DMS53 treated with DMSO at 0.1 percent for 48 hours (cell line): ENCODE measurements at regions not wholly inside any gene's neighbourhood (a gene's known extent, or its start where the extent isn't known, plus 50 kb on each side); places are given as distances from the start of the nearest gene placed in this dataset.
"Not testable (repeated sequence)": the region's sequence is repeated elsewhere in the genome, so short reads cannot be mapped to it uniquely, and the experiment has no call there.

Source experiments
- DNase-seq: peaks from one replicate; lab custom pipeline; 2025; ENCODE audit not compliant: unreplicated experiment; lab: John Stamatoyannopoulos, UW

DNA sequence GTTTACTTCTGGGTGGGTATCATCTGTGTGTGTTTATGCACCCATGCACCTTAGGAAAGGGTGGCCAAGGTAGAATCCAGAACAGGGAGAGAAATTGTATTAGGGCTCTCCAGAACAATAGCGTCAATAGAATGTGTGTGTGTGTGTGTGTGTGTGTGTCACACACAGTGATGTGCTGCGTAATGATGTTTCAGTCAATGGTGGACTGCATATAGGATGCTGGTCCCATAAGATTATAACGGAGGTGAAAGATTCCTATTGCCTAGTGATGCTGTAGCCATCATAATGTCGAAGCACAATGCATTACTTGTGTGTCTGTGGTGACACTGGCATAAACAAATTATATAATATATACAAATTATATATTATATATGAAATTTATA lies 69.3 kb upstream of the PRR23C start:
- DNase-seq: no peak

DNA sequence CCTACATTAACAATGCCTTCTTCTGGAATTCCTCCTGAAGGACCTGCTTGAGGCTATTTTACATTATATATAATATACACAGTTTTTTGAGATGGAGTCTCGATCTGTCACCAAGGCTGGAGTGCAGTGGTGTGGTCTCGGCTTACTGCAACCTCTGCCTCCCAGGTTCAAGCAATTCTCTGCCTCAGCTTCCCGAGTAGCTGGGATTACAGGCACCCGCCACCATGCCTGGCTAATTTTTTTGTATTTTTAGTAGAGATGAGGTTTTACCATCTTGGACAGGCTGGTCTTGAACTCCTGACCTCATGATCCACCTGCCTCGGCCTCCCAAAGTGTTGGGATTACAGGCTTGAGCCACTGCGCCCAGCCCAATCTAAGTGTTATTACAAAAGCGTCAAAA lies 71.9 kb upstream of the PRR23C start:
- DNase-seq: not testable (repeated sequence)

DNA sequence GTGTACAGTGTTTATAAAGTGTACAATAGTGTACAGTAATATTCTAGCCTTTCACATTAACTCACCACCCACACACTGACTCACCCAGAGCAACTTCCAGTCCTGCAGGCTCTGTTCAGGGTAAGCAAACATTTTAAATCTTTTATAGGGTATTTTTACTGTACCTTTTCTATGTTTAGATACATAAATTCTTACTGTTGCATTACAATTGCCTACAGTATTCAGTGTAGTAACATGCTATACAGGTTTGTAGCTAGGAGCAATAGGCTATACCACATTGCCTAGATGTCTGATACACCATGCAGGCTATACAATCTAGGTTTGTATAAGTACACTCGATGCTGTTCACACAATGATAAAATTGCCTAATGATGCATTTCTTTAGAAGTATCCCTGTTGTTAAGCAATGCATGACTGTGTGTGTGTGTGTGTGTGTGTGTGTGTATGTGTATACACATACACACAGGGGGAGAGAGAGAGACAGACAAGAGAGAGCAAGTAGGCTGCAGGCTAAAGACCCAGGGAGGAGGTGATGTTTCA lies 72.5 kb upstream of the PRR23C start:
- DNase-seq: no peak

DNA sequence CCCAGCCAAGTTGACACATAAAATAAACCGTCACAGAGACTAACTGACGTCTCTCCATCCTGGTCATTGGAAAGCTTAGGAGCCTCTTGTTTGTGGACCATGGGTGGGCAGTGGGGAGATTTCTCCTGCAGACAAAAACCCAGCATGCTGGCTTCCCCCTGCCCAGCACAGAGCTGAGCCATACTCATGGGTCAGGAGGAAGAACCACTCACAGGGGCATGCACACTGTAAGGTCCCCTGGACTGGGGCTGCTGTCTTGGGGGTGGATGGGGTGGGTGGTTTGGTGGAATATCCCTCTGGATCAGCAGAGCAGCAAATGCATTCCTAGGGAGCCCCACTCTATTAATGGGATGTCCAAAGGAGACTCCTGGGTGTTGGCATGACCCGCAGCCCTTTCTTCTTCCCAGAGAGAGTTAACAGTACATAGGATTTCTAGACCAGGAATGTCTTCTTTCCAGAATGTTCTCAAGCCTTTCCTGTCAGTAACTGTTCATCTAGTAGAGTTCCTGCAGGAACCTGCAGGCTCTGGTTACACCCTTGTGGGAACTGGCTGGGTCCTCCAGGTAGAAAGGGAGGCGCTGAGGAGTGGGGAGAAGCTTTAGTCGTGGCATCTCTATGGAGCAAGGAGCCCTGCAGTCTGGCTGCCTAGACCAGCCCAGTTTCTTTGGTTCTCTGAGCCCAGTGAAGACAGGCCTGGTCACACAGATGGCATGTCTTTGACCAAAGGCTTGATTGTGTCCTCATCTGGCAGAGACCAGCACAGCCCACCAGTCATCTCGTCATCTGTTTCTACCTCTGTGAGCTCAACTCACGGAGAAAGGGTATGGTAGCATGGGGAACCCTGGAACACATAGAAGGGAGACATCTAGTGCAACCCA lies 73.4 kb upstream of the PRR23C start:
- DNase-seq: no peak

DNA sequence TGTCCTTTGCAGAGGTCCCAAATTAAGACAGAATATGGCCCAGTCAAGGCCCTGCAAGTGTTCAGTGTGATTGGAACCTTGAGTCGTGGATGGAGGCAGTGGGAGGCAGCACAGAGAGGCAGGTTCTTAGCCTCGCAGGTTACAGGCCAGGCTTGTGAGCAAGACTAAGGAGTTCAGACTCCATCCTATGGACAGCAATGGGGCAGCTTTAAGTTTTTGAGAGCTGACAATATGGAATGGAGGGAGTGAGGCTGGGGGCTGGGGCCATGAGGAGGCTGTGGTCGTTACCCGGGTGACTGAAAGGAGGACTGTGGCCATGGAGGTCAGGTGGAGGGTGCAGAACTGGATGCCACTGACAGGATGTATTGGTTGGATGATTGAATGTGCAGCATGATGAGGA lies 74.1 kb upstream of the PRR23C start:
- no peak for DNase-seq

DNA sequence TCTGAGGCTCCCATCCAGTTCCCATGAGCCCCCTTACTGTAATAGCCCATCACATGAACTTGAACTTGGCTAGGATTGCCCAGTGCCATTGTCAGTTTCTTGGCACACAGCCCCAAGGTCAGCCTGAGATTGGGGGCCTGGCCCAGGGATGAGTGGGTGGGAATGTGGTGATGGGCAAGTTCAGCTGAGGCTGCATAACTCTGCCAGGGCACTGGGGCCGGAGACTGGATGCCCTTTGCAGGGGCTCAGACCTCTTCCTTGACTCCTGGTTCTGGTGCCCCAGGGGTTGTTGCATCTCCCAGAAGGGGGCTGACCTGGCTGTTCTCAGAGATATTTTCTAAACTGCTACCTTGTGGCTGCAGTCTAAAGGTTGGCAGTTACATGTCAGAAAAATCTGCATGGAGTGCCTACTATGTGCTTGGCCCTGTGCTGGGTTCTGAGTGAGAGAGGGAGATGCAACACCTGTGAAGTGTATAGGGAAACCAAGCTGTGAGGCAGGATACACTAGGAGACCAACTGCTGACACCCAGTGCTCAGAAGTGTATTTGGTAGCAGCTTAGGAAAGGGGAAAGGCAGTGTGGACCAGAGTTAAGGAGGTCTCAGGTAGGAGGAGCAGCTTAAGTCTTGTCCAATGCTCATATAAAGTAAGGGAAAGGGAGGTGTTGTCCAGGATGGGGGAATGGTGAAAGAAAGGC lies 74.8 kb upstream of the PRR23C start:
- no peak for DNase-seq

DNA sequence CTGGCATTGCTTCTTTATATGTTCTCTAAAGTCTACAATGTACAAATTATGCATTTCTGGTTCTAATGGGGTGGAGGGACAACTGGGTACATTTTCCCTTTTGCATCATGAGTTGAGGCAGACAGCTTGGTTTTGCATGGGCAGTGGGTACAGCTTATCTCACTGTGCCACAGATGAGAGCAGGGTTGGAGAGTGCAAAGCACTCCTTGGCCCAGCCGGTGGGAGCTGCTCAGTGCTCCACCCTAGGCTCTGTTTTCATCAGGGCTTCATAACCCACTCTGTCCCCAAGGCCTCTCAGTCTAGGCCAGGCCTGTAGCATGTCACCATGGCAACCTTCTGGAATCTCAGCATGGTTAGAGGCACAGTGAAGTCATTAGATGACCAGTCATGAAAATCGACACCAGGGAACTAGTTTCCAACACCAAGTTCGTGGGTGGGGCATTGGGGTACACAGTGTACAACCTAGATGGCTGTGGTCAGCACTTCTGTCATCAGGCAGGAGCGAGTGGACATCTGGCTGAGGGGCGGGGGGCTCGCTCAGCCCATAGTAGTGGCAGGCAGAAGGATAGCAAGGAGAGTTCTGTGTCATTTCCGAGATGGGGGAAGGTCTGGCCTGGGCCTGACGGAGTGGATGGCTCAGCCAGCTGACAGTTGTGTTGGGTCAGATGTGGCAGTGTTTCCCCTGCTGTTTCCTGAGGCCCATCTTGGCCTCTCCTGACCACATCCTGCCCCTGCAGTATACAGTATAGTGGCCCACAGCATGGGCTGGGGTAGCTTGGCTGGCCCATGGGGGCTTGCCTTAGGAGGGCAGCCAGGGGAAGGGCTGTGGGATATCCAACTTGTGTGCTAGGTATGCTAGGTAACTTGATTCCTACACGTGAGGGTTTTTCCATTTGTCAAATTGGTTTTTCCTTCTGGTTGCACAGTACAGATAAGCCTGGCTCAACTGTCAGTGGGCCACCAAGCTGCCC lies 75.7 kb upstream of the PRR23C start:
- DNase-seq: no peak

DNA sequence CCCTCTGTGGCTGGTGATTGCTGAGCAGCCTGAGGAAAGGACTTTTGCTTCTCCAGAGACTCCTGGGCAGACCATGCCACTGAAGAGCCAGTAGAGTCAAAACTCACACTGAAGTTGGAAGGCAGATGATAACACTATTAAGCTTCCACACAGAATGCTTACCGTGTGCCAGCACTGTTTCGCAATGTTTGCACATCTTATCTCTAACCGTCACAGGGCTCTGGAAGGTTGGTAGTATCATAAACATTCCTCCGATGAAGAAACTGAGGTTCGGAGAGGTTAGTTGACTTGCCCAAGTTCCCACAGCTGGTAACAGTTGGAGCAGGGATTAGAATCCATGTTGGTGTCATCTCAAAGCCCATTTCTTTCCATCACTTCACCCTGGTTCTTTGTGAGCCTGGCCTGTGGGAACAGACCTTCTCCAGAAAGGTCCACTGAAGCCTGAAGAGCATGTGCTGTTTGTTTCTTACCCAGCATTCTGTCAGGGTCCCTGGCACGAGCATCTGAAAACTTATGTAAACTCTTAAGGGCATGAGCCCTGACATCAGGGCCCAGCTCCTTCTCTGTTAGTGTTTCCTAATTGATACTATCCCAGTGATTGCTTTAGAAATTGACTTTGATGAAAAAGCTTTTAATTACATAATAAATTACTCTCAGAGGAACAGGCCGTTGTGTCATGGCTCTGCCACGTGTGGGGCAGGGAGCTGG lies 77.0 kb upstream of the PRR23C start:
- no peak for DNase-seq

DNA sequence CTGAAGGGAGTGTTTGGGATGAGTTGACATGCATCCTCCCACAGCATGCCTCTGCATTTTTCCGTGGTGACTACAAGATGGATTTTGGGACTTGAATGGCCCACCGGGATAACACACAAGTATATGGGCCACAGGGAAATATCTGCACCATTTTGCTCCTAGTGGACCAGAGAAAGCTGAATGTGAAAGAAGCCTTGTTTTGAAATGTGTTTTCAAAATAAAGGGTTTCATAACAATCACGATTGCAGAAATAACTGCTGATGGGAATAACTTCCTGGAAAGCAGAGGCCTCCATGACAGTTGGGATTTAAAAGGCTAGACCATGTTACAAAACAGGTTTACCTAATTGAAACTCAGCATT lies 77.5 kb upstream of the PRR23C start:
- no peak for DNase-seq

DNA sequence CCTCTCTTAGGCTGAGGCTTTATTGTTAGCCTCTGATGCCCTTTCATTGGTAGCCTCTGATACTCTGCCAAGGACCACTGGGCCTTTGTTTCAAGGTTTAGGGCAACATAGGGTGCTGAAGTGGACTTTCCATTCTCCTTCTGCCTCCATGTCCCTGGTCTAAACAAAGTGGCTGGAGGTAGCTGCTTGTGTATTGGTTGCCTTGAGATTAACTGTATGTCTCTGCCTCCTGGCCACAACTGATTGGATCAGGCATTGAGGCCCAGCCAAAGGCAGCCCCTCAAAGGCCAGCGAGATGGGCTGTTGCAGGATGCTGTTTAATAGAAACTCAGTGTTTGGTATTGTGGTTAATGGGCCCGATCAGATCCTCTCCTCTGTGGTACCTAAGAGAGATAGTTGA lies 77.9 kb upstream of the PRR23C start:
- DNase-seq: no peak

DNA sequence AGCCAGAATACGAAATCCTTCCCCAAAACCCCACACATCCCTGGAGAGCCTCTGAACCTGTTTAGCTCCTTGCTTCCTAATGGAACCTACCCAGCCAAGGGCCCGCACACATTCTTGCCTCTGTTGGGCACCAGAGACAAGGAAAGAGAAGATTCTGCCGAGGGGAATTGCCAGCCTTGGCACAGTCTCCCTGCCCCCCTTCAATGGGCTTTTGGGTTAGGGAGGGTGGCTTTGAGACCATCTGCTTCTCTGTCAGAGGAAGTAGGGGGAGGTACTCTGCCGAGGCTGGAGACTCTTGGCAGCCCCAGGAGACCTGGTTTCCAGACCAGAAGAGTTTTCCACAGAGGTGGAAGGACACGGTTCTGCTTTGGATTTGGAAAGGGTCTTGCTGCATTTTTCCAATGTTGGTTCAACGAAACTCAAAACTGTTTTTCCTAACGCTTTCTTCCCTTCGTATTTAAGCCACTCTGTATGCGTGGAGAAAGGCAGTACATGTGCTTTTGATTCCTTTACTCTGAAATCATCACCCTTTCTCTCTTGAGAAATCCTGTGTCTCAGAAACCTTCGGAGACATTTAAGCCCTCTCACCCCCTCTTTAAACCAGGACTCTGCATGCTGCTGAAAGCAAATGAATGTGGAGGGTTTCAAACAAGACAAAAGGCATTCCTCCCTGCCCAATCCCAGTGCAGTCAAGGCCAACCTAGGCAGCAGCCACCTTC lies 78.8 kb upstream of the PRR23C start:
- DNase-seq: no peak

DNA sequence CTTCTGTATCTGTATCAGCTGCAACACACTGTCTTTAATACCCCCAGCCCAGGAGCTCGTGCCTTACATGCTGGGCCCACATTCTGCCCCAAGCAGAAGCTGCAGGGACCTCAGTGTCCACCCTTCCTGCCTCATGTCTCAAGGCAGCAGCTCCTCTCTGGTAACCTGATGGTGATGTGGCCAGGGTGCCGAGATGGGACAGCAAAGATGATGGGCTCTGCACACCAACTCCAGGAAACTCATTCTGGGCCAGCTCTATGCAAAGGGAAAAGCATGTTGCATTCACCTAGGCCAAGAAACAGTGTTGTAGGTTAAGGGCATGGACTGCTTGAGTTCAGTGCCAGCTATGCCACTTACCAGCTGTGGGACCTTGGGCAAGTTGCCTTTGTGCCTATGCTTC lies 79.5 kb upstream of the PRR23C start:
- no peak for DNase-seq

DNA sequence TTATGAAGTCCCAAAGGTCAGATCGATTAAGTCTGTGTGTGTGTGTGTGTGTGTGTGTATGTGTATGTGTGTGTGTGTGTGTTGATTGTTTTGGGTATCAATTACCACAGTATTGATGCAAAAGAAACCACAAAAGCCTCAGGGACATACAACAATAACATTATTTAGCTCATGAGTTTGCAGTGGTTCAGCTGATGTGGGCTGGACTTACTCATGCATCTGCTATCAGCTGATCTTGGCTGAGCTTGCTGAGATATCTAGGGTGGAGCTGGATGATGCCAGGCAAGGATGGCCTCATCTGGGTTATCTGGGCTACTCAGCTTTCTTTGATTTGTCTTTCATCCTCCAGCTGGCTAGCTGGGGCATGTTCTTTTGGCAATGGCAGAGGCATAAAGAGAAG lies 82.4 kb upstream of the PRR23C start:
- DNase-seq: no peak

DNA sequence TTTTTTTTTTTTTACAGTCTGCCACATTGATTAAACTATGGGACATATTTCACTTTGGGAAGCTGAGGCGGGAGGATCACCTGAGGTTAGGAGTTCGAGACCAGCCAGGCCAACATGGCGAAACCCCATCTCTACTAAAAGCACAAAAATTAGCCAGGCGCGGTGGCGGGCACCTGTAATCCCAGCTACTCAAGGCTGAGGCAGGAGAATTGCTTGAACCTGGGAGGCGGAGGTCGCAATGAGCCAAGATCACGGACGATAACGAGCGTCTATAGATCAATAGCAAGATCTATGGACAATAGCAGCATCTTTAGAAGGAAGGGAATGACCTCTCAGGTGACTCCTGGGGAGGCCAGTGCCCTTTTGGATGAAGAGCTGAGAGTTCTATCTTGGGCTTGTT lies 82.9 kb upstream of the PRR23C start:
- not testable (repeated sequence) for DNase-seq

DNA sequence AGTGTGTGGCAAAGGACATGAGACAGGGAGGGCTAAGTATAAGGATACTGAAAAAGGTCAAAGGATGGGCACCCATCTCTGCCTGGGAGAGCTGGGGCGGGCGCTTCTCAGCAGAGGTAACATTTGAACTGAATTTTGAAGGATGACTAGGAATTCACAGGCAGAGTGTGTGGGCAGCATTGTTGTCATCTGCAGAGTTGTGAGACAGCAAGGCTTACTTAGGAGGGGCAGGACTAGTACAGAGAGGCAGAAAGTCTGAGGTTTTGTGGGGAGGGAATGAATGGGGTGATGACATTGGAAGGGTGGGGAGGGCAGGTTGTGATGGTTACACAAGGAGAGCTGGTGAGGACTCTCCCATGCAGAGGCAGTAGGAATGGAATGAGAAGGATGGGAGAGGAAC lies 84.1 kb upstream of the PRR23C start:
- no peak for DNase-seq

DNA sequence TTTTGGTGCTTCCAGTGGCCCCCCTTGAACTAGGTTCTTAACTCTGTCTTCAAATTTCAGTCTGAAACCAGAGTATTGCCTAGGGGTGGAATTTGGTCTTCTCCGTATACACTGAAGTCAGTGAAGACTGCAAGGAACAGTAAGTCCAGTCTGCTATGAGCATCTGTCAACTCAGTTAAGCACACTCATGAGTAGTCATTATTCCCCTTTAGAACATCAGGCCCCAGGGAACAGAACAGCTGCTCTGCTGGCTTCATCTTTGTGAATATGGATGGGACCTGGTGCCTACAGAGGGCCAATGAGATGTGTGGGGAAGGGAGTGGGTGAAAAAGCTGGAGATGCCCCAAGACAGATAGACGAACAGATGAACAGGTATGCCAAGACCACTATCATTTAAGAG lies 85.2 kb upstream of the PRR23C start:
- DNase-seq: no peak

DNA sequence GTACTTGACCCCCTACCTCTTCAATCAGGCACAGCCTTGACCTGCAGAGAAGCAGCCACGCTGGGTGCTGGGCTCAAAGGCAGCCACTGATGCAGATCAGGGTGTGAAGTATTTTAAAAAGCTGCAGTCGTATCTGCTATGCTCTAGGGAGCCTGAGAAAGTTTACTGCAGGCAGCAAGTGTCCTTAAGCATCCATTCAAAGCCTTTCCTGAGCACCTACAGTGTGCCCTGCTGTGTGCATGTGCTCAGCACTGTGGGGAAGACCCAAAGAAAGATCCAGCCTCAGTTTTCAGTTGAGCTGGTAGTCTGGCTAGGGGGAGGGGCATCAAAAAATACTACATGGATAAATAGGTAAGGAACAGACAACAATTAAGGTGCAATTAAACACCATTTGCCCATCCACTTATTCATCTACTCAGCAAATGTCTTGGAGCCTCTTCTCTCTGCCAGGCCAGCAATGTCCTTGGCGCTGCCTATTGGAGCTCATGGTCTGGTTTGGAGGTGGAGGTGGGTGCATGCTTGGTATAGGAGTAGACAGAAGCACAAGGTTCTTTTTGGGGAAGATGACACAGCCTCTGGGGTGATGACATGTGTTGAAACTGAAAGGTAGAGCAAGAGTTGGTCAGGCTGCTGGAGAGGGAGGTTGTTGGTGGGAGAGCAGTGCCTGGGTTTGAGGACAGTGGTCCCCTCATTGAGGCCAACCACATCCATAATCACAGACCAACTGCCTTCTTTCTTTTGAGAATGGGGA lies 85.9 kb upstream of the PRR23C start:
- no peak for DNase-seq

DNA sequence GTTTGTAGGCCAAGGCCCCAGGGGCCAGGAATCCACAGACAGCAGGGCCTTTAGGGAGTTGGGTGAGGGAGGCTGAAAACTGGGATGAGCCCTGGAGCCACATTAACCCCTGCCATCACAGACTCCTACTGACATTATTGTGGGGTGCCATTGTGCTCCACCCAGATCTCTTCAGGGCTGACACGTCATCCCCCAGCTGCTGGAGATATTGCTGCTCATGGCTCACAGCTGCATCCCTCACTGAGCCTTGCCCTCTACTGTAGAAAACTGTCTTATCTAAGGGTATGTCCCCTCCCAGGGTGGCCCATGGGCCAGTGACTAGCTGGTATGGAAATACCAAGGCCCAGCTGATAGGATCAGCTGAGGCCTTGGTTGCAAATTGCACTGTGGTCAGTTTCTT lies 87.3 kb upstream of the PRR23C start:
- no peak for DNase-seq

DNA sequence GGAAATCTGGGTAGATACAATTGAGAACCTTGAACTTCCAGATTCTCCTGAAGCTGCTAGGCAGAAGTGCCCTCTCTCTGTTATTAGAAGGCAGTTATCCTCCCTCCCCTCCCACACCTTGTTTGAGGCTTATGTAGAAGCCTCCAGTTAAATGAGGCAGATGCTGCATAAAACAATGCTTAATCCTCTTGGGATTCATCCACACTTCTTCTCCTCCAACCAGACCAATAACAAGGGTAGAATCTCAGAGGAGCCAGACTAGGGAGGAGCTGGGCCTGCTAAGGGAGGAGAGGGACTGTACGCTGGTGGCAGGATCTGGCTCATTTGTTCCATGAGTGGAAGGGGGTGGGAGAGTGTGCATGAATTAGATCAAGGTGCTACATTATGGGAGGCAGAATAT lies 88.3 kb upstream of the PRR23C start:
- DNase-seq: no peak
